Epithelial cell of prostate (primary cell): ENCODE measurements at regions not wholly inside any gene's neighbourhood (a gene's known extent, or its start where the extent isn't known, plus 50 kb on each side); places are given as distances from the start of the nearest gene placed in this dataset.

ENCODE experiments used
- DNase-seq: peaks from one replicate; pipeline ENCODE4 v3.0.0-alpha.2; 2011; ENCODE audit warnings: low read depth, low spot score
- H3K27ac ChIP-seq: fragments of 450-650 bp; 2 replicates; pipeline ENCODE4 v1.5.1; 2017; ENCODE audit warnings: mild to moderate bottlenecking

DNA sequence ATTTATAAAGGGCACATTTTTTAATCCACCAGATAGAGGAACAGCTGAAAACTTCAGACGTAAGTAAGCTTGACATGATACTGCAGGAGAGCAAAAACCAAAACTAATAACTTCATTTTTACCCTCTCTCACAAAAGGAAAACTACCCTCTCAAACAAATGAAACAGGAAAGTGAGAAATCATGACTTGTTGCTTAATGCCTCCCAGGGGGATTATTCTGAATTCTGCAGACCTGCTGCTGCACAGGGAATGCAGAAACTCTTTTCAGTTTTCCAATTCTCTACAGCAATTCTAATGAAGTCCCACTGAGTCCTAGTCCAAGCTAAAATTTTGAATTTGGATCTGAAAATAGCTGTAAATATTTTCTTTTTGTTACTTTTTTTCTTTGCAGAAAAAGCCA, 637.1 kb upstream of the CCDC54 start:
- H3K27ac ChIP-seq, result no peak overlapping the region
- DNase-seq, result no peak

- DNase-seq, result no peak
- no peak overlapping the region for H3K27ac ChIP-seq
These were observed 631.7 kb upstream of the CCDC54 start for GRCh38 chr3:106745344-106746168.

DNA sequence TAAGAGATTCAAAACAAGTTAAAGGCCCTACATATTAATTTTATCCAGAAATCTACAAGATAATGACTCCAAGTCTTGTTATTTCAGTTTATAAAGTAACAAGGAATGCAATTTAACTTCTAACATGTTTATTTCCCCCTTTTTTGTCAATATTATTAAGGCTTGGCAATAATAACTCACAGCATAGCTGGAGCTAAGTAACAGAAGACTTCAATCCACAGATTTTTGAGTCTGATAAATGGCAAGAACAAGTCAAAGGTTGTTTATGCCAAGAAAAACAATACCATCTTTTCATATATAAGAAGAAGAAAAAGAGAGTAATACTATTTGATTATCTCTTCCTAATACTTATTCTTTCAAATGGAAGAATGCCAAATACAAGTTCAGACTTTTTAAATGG, 631.0 kb upstream of the CCDC54 start:
- H3K27ac ChIP-seq, result peak overlapping the region; percentile 36
- no peak for DNase-seq

- H3K27ac ChIP-seq, result no peak overlapping the region
- no peak for DNase-seq
These were observed 628.6 kb upstream of the CCDC54 start for GRCh38 chr3:106748472-106749262.

DNA sequence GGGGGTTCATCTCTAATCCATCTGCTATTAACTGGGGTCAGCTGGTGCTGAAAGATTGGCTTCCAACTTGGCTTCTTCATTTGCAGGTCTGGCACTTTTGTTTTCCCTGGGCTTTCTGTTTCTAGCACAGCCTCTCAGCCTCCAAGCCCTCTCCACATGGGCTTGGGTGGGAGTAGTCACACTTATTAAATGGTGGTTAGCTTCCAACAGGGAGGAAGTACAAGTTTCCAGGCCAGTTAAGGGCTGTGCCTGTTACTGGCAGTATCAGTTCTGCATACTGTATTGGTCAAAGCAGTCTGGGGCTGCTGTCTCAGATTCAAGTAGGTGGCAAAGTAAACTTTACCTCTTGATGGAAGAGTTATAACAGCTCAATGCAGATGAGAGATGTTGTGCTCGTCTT, 627.1 kb upstream of the CCDC54 start:
- no peak for DNase-seq
- H3K27ac ChIP-seq, result no peak overlapping the region

GRCh38 chr3:106755336-106755735, 621.9 kb upstream of the CCDC54 start:
- DNase-seq, result no peak
- no peak overlapping the region for H3K27ac ChIP-seq

DNA sequence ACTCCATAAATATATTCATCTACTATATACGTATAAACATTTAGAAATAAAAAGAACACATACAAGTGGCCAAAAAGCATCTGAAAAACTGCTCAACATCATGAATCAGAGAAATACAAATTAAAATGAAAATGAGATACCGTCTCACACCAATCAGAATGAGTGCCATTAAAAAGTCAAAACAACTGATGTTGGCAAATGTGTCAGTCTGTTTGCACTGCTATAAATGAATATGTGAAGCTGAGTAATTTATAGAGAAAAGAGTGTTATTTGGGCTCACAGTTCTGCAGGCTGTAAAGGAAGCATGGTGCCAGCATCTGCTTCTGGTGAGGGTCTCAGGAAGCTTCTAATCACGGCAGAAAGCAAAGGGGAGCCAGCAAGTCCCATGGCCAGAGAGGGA, 620.3 kb upstream of the CCDC54 start:
- H3K27ac ChIP-seq, result no peak overlapping the region
- no peak for DNase-seq

GRCh38 chr3:106758459-106758858, 618.8 kb upstream of the CCDC54 start:
- no peak overlapping the region for H3K27ac ChIP-seq
- DNase-seq, result no peak

DNA sequence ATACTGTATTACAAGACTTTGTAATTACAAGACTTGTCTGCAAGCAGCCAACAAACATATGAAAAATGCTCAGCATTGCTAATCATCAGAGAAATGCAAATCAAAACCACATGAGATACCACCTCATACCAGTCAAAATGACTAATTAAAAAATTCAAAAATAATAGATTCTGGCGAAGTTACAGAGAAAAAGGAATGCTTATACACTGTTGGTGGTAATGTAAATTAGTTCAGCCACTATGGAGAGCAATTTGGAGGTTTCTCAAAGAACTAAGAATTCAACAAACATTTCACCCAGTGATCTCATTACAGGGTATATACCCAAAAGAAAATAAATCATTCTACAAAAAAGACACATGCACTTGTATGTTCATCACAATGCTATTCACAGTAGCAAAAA, 617.5 kb upstream of the CCDC54 start:
- DNase-seq, result no peak

DNA sequence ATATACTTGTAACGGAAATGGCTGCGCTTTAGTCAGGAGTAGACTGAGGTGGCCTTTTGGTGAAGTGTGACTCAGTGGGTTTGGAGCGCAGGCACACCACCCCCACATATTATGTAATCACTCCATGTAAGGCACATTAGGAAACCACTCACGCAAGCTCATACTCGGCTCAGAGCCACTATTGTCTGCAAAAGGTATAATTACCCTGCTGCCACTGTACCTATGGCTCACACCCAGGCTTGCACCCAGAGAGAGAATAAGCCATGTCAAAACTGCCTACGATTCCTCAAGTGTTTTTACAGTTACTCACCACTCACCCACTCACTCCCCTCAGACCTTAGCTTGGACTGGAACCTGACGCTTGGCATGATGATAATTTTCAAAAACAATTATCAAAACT, 611.9 kb upstream of the CCDC54 start:
- peak; percentile 74 for DNase-seq
- H3K27ac ChIP-seq, result peak overlapping the region; percentile 57

More for the DNA sequence above, 617.5 kb upstream of the CCDC54 start:
- no peak overlapping the region for H3K27ac ChIP-seq

- H3K27ac ChIP-seq, result no peak overlapping the region
- no peak for DNase-seq
These were observed 608.2 kb upstream of the CCDC54 start for GRCh38 chr3:106768941-106769480.

DNA sequence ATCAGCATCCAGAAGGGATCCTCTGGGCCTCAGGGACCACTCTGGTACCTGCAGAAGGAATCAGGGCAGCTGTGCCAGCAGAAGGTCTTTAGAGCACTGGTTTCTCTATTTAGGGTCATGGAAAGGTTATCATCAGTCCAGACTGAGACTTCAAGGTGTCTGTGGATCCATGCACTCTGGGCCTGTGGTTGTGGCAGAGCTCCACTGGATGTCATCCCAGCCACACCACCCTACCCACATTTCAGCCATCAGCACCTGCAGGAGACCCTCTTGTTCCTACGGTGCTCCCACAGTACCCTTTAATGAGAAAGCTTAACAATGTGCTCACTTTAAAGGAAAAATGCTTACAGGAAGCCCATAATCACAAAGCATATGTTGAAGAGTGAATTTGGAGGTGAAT, 603.4 kb upstream of the CCDC54 start:
- no peak overlapping the region for H3K27ac ChIP-seq
- no peak for DNase-seq

DNA sequence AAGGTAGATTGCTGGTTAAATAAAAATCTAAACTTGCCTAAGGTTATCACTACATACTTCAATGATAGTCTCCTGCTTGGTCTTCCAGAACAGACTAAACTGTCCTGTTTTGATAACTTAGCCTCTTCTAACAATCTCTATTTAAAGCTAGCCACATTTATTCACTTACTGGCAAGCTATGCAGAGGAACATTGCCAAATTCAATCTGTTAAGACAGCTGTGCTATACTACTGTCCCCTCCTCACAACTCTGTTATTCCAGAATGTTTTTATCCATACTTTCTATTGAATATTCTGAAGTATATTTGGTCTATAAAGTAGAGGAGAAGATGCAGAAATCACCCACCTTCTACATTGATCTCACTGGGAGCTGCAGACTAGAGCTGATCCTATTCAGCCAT, 594.0 kb upstream of the CCDC54 start:
- no peak overlapping the region for H3K27ac ChIP-seq
- no peak for DNase-seq

DNA sequence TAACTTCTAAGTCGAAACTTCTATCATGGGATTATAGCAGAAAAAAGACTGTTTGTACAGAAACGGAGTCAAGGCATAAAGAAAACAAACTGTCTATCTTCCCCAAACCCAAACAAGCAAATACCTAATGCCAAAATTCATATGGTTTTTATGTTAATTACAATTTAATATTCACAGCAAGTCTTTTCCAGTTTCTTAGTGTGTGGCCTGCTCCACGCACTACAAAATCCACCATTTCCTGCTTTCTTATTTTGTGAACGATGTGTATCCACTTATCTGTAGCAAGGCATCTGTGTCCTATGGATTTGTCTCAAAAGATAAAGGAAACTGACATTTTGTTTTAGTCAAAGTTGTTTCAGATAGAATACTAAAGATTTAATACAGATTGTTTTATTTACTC, 588.0 kb upstream of the CCDC54 start:
- H3K27ac ChIP-seq, result no peak overlapping the region
- no peak for DNase-seq

DNA sequence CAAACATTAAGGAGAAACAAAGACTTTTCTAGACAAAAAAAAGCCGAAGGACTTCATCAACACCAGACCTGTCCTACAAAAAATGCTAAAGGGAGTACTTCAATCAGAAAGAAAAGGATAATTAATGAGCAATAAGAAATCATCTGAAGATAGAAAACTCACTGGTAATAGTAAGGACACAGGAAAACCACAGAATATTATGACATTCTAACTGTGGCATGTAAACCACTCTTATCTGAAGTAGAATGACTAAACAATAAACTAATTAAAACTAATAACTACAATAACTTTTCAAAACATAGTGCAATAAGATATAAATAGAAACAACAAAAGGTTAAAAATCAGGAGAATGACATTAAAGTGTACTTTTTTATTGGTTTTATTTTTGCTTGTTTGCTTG, 584.5 kb upstream of the CCDC54 start:
- H3K27ac ChIP-seq, result no peak overlapping the region
- DNase-seq, result no peak

- no peak overlapping the region for H3K27ac ChIP-seq
- DNase-seq, result no peak
These were observed 582.8 kb upstream of the CCDC54 start for GRCh38 chr3:106794442-106794841.

DNA sequence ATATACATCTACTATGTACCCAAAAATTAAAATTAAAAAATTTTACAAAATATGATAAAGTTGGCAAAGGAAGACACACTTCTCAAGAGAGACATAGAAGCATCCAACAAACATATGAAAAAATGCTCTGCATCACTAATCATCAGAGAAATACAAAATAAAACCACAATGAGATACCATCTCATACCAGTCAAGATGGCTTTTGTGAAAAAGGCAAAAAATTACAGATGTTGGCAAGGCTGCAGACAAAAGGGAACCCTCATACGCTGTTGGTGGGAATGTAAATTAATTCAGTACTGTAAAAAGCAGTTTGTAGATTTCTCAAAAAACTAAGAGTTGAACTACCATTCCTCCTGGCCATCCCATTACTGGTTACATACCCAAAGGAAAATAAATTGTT, 581.7 kb upstream of the CCDC54 start:
- no peak for DNase-seq
- H3K27ac ChIP-seq, result no peak overlapping the region

- no peak for DNase-seq
- H3K27ac ChIP-seq, result no peak overlapping the region
These were observed 579.8 kb upstream of the CCDC54 start for GRCh38 chr3:106797461-106797860.

DNA sequence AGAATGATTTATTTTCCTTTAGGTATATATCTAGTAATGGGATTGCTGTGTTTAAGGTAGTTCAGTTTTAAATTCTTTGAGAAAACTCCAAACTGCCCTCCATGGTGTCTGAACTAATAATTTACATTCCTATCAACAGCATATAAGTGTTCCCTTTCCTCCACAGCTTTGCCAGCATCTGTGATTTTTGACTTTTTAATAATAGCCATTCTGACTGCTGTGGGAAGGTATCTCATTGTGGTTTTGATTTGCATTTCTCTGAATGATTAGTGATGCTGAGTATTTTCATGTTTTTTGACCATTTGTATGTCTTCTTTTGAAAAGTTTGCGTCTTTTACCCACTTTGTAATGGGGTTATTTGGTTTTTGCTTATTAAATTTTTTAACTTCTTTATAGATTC, 571.6 kb upstream of the CCDC54 start:
- no peak overlapping the region for H3K27ac ChIP-seq
- no peak for DNase-seq

DNA sequence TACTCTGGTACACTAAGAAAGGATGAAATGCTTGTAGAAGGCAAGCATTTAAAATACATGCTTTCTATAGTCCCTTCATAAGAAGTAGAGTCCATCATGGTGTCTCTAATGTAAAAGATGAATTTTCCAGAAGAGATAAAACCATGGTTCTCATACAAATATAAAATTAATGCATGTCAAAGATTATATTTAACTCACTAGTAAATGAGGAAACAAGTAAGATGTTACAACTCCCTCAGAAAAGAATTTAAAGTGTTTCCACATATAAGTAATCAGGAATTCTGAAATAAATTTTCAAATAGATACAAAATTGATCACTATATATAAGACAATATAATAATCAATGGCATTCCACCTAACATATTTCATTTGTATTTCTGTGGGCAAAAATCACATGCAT, 570.3 kb upstream of the CCDC54 start:
- no peak for DNase-seq
- no peak overlapping the region for H3K27ac ChIP-seq

GRCh38 chr3:106809041-106809440, 568.2 kb upstream of the CCDC54 start:
- no peak overlapping the region for H3K27ac ChIP-seq
- DNase-seq, result no peak
